NCI-H748 (cell line): ENCODE measurements at regions not wholly inside any gene's neighbourhood (a gene's known extent, or its start where the extent isn't known, plus 50 kb on each side); places are given as distances from the start of the nearest gene placed in this dataset.
"Not testable (repeated sequence)": the region's sequence is repeated elsewhere in the genome, so short reads cannot be mapped to it uniquely, and the experiment has no call there.

Source experiments
- DNase-seq: peaks from one replicate; lab custom pipeline; 2025; ENCODE audit not compliant: unreplicated experiment; lab: John Stamatoyannopoulos, UW

GRCh38 chr5:67774786-67775185, 440.8 kb upstream of the PIK3R1 start:
- peak; percentile 35 for DNase-seq

- DNase-seq: no peak
Observed at GRCh38 chr5:67774267-67774552, 441.3 kb upstream of the PIK3R1 start.

GRCh38 chr5:67773411-67774266, 441.9 kb upstream of the PIK3R1 start:
- peak; percentile 76 for DNase-seq

- DNase-seq: no peak
Observed at GRCh38 chr5:67771791-67772190, 443.8 kb upstream of the PIK3R1 start.

GRCh38 chr5:67771221-67771620, 444.3 kb upstream of the PIK3R1 start:
- DNase-seq: no peak

GRCh38 chr5:67770431-67771025, 445.0 kb upstream of the PIK3R1 start:
- DNase-seq: no peak

- DNase-seq: no peak
Observed at GRCh38 chr5:67765697-67766096, 449.9 kb upstream of the PIK3R1 start.

GRCh38 chr5:67757771-67758170, 457.8 kb upstream of the PIK3R1 start:
- not testable (repeated sequence) for DNase-seq

- DNase-seq: peak; percentile 75
Observed at GRCh38 chr5:67752357-67752708, 463.2 kb upstream of the PIK3R1 start.

GRCh38 chr5:67748165-67748690, 467.3 kb upstream of the PIK3R1 start:
- DNase-seq: no peak

GRCh38 chr5:67747096-67747495, 468.5 kb upstream of the PIK3R1 start:
- no peak for DNase-seq

GRCh38 chr5:67746608-67747007, 468.9 kb upstream of the PIK3R1 start:
- DNase-seq: not testable (repeated sequence)

- DNase-seq: no peak
Observed at GRCh38 chr5:67746103-67746502, 469.5 kb upstream of the PIK3R1 start.

GRCh38 chr5:67732921-67733320, 482.6 kb upstream of the PIK3R1 start:
- DNase-seq: no peak

- DNase-seq: no peak
Observed at GRCh38 chr5:67732471-67732870, 483.1 kb upstream of the PIK3R1 start.

- no peak for DNase-seq
Observed at GRCh38 chr5:67731886-67732285, 483.7 kb upstream of the PIK3R1 start.

GRCh38 chr5:67730917-67731474, 484.6 kb upstream of the PIK3R1 start:
- no peak for DNase-seq

GRCh38 chr5:67728326-67728890, 487.1 kb upstream of the PIK3R1 start:
- DNase-seq: no peak

- DNase-seq: no peak
Observed at GRCh38 chr5:67725604-67726003, 490.0 kb upstream of the PIK3R1 start.

GRCh38 chr5:67724412-67725135, 491.0 kb upstream of the PIK3R1 start:
- peak; percentile 43 for DNase-seq

GRCh38 chr5:67723873-67724272, 491.7 kb upstream of the PIK3R1 start:
- DNase-seq: no peak
